Osteocyte (in vitro differentiated cells): ENCODE measurements at regions not wholly inside any gene's neighbourhood (a gene's known extent, or its start where the extent isn't known, plus 50 kb on each side); places are given as distances from the start of the nearest gene placed in this dataset.

Experiments
- DNase-seq: peaks from one replicate; pipeline ENCODE4 v3.0.0; 2021; ENCODE audit warnings: mixed read lengths; ENCODE audit not compliant: unreplicated experiment; ENCODE audit errors: extremely low spot score
- H3K27ac Mint-ChIP-seq: one replicate; pipeline ENCODE4 v1.8.0; 2021; ENCODE audit warnings: mild to moderate bottlenecking, mixed read lengths; ENCODE audit not compliant: unreplicated experiment
- H3K27me3 Mint-ChIP-seq: one replicate; pipeline ENCODE4 v1.8.0; 2021; ENCODE audit warnings: mixed read lengths; ENCODE audit not compliant: unreplicated experiment
- H3K36me3 Mint-ChIP-seq: one replicate; pipeline ENCODE4 v1.8.0; 2021; ENCODE audit warnings: mixed read lengths; ENCODE audit not compliant: unreplicated experiment
- H3K4me1 Mint-ChIP-seq: one replicate; pipeline ENCODE4 v1.8.0; 2021; ENCODE audit warnings: mixed read lengths; ENCODE audit not compliant: unreplicated experiment
- H3K4me3 Mint-ChIP-seq: one replicate; pipeline ENCODE4 v1.8.0; 2021; ENCODE audit warnings: mild to moderate bottlenecking, moderate library complexity, mixed read lengths; ENCODE audit not compliant: unreplicated experiment
- H3K9me3 Mint-ChIP-seq: one replicate; pipeline ENCODE4 v1.8.0; 2021; ENCODE audit warnings: mixed read lengths; ENCODE audit not compliant: unreplicated experiment
- TF ChIP-seq, protein P1 (sequence below): fragments of 200-600 bp; sonication (generic); IDR thresholded peaks from 2 replicates; pipeline ENCODE4 v1.5.0; 2021; ENCODE audit warnings: antibody characterized with exemption, mild to moderate bottlenecking, moderate library complexity

DNA sequence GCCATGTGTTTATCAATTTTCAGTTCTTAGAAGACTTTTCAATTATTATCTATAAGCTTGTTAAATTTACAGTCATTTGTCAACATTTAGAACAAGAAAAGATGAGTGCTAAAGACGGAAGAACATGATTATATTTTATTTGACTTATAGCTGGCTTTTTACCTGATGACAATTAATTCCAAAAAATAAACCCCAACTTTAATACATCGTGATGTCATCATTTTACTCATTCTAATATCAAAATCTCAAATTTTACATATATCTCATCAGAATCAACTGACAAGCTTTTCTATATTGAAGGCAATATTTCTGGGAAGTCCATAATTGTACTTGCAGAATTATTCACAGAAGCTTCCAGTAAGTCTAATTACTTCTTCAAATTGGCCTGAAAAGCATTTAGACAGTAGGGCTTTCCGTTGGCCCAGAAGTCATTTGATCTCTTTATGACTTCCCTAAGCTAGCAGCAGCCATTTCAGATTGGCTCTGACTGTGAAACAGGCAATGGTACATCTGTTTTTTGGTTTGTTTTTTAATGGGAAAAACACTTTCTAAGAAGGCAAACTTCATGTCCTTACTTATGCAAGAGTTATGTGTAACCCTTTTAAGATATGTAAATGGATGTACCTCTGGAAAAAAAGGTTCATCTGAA is 234.7 kb upstream of the PLSCR5 start:
- Mint-ChIP-seq H3K4me1 (peaks cover 18% of the 10 kb centered on the region), H3K9me3 (peaks cover 12% of the 10 kb centered on the region), H3K4me3 (no peak overlapping the region), H3K27ac (no peak overlapping the region), H3K36me3 (no peaks in the 10 kb centered on the region), H3K27me3 (no peaks in the 10 kb centered on the region)
- TF ChIP-seq, protein P1, sequence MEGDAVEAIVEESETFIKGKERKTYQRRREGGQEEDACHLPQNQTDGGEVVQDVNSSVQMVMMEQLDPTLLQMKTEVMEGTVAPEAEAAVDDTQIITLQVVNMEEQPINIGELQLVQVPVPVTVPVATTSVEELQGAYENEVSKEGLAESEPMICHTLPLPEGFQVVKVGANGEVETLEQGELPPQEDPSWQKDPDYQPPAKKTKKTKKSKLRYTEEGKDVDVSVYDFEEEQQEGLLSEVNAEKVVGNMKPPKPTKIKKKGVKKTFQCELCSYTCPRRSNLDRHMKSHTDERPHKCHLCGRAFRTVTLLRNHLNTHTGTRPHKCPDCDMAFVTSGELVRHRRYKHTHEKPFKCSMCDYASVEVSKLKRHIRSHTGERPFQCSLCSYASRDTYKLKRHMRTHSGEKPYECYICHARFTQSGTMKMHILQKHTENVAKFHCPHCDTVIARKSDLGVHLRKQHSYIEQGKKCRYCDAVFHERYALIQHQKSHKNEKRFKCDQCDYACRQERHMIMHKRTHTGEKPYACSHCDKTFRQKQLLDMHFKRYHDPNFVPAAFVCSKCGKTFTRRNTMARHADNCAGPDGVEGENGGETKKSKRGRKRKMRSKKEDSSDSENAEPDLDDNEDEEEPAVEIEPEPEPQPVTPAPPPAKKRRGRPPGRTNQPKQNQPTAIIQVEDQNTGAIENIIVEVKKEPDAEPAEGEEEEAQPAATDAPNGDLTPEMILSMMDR: no peak
- DNase-seq: no peak

DNA sequence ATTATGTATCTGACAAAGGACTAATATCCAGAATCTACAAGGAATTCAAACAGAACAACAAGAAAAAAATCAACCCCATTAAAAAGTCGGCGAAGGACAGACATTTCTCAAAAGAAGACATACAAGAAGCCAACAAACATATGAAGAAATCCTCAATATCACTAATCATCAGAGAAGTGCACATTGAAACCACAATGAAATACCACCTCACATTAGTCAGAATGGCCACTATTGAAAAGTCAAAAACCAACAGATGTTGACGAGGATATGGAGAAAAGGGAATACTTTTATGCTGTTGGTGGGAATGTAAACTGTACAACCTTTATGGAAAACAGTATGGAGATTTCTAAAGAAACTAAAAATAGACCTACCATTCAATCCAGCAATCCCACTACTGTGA is 233.1 kb upstream of the PLSCR5 start:
- Mint-ChIP-seq H3K4me1 (peaks cover 31% of the 10 kb centered on the region), H3K9me3 (peaks cover 12% of the 10 kb centered on the region), H3K27ac (no peak overlapping the region), H3K36me3 (no peaks in the 10 kb centered on the region), H3K4me3 (no peak overlapping the region), H3K27me3 (no peaks in the 10 kb centered on the region)
- TF ChIP-seq, protein P1: no peak
- no peak for DNase-seq

DNA sequence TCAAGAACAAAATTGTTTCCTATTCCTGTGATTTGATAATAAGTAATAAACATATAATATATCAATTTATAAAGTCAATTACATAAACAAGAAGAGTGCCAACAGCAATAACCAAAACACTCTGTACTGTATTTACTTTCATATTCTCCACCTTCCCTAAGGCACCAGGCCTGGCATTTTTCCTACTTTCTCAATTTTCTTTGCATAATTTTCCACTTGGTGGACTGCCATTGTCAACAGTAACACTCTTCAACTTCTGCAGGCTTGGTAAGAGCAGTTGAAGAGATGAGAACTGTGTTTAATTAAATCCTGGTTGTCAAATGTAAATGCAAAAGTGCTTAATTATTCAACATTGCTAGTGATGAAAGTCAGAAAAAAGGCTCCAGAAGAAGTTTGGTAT is 229.8 kb upstream of the PLSCR5 start:
- TF ChIP-seq, protein P1: no peak
- Mint-ChIP-seq H3K9me3 (peaks cover 12% of the 10 kb centered on the region), H3K4me1 (peaks cover 35% of the 10 kb centered on the region), H3K4me3 (no peak overlapping the region), H3K27me3 (no peaks in the 10 kb centered on the region), H3K27ac (no peak overlapping the region), H3K36me3 (peaks cover 5% of the 10 kb centered on the region)
- DNase-seq: no peak

DNA sequence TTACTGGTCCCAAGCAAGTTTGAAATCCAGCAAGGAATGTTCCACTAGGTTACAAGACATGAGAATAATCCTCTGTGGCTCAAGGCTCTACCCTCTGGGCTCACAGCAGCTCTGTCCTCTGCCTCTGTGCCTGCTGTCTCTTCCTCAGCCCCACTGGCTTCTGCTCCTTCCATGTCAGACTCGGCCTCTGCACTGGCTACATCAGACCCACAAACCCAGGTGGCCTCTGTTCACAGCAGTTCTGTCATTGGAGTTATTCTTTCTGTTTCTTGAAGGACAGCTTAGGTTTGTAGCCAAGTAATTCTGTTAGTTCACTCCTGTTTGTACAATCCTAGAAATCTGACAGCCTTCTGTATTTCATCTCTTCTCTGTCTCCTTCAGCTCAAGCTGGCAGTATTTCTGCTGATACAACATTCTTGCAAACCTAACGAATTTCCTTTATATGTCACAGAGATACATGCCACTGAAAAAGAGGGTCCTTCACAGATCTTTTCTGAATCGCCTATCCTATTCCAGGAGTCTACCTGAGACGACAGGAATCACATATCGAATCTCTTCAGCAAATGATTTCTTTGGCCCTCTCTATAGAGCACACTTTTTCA is 227.8 kb upstream of the PLSCR5 start:
- no peak overlapping the region for H3K4me3 Mint-ChIP-seq
- peaks cover 4% of the 10 kb centered on the region for H3K9me3 Mint-ChIP-seq
- H3K27ac Mint-ChIP-seq: no peak overlapping the region
- peaks cover 5% of the 10 kb centered on the region for H3K36me3 Mint-ChIP-seq
- TF ChIP-seq, protein P1: no peak
- DNase-seq: no peak
- no peaks in the 10 kb centered on the region for H3K27me3 Mint-ChIP-seq
- H3K4me1 Mint-ChIP-seq: peaks cover 43% of the 10 kb centered on the region

DNA sequence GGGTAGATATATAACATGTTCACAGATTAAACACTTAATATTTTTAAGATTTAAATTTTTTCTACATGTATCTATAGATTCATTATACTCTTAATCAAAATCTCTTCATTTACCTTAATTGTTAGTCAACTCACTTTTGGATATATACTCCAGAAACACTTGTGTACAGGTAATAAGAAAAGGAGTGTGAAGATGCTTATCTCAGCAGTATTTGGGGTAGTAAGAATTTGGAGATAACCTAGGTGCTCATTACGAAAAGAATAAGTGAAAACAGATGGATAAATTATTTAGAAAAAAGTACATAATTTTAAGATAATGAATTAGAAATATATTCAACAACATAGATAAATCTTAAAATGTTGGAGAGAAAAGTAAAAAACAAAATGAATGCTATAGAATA is 226.5 kb upstream of the PLSCR5 start:
- no peak overlapping the region for H3K4me3 Mint-ChIP-seq
- TF ChIP-seq, protein P1: no peak
- peaks cover 5% of the 10 kb centered on the region for H3K36me3 Mint-ChIP-seq
- H3K27ac Mint-ChIP-seq: no peak overlapping the region
- H3K9me3 Mint-ChIP-seq: no peaks in the 10 kb centered on the region
- no peaks in the 10 kb centered on the region for H3K27me3 Mint-ChIP-seq
- H3K4me1 Mint-ChIP-seq: peaks cover 52% of the 10 kb centered on the region
- no peak for DNase-seq
